Loucy (cell line): ENCODE measurements at regions not wholly inside any gene's neighbourhood (a gene's known extent, or its start where the extent isn't known, plus 50 kb on each side); places are given as distances from the start of the nearest gene placed in this dataset.

ENCODE experiments used
- H2AFZ ChIP-seq: fragments of 200-600 bp; sonication (generic); 2 replicates; pipeline ENCODE4 v1.6.0; 2016; ENCODE audit warnings: antibody characterized with exemption, mild to moderate bottlenecking, low read length, moderate library complexity
- H3F3A ChIP-seq: fragments of 200-600 bp; 2 replicates; pipeline ENCODE4 v1.6.0; 2016; ENCODE audit warnings: antibody characterized with exemption, low read depth, mild to moderate bottlenecking
- H3K27me3 ChIP-seq: fragments of 200-600 bp; sonication (generic); 2 replicates; pipeline ENCODE4 v1.6.1; 2014; ENCODE audit warnings: low read length, mild to moderate bottlenecking; ENCODE audit not compliant: insufficient read depth, poor library complexity, severe bottlenecking
- H3K36me3 ChIP-seq: fragments of 200-600 bp; sonication (generic); 2 replicates; pipeline ENCODE4 v1.6.1; 2016; ENCODE audit warnings: low read length; ENCODE audit not compliant: insufficient read depth
- H3K4me1 ChIP-seq: fragments of 200-600 bp; sonication (generic); 2 replicates; pipeline ENCODE4 v1.5.1; 2014; ENCODE audit warnings: low read length, mild to moderate bottlenecking; ENCODE audit not compliant: insufficient read depth, poor library complexity, severe bottlenecking
- H3K4me2 ChIP-seq: fragments of 200-600 bp; sonication (generic); 2 replicates; pipeline ENCODE4 v1.6.0; 2014; ENCODE audit warnings: antibody characterized with exemption, low read length, low read depth, mild to moderate bottlenecking; ENCODE audit not compliant: poor library complexity, severe bottlenecking
- H3K4me3 ChIP-seq: fragments of 200-600 bp; sonication (generic); 2 replicates; pipeline ENCODE4 v1.5.1; 2014; ENCODE audit warnings: low read length, mild to moderate bottlenecking, mixed read lengths; ENCODE audit not compliant: poor library complexity, severe bottlenecking
- H3K79me2 ChIP-seq: fragments of 200-600 bp; sonication (generic); 2 replicates; pipeline ENCODE4 v1.6.1; 2014; ENCODE audit warnings: low read length; ENCODE audit not compliant: insufficient read depth
- H3K9ac ChIP-seq: fragments of 200-600 bp; sonication (generic); 2 replicates; pipeline ENCODE4 v1.6.0; 2014; ENCODE audit warnings: mild to moderate bottlenecking, low read depth, low read length, moderate library complexity; ENCODE audit not compliant: poor library complexity, severe bottlenecking
- H3K9me2 ChIP-seq: fragments of 200-600 bp; sonication (generic); replicated peaks from 2 replicates; pipeline ENCODE4 v1.6.1; 2016; ENCODE audit warnings: low read depth, low read length, mixed read lengths
- H3K9me3 ChIP-seq: fragments of 200-600 bp; sonication (generic); 2 replicates; pipeline ENCODE4 v1.6.1; 2014; ENCODE audit warnings: mild to moderate bottlenecking, antibody characterized with exemption, low read length, low read depth; ENCODE audit not compliant: insufficient read depth
- H4K20me1 ChIP-seq: fragments of 200-600 bp; sonication (generic); 2 replicates; pipeline ENCODE4 v1.6.0; 2014; ENCODE audit warnings: antibody characterized with exemption, low read length, mild to moderate bottlenecking; ENCODE audit not compliant: insufficient read depth, poor library complexity, severe bottlenecking
- EZH2phosphoT487 ChIP-seq: fragments of 200-600 bp; IDR thresholded peaks from 2 replicates; pipeline ENCODE4 v1.6.1; 2018; ENCODE audit warnings: antibody characterized with exemption, mild to moderate bottlenecking, moderate library complexity, borderline replicate concordance
- TF ChIP-seq, protein P1 (sequence below): fragments of 200-600 bp; sonication (generic); conservative IDR thresholded peaks from 2 replicates; pipeline ENCODE4 v1.5.1; 2014; ENCODE audit warnings: mild to moderate bottlenecking, antibody characterized with exemption, low read length

- no peak overlapping the region for H3K4me2 ChIP-seq
- H3K79me2 ChIP-seq = no peaks in the 10 kb centered on the region
- no peaks in the 10 kb centered on the region for H3K9me2 ChIP-seq
- H3F3A ChIP-seq = no peaks in the 10 kb centered on the region
- no peaks in the 10 kb centered on the region for H4K20me1 ChIP-seq
- TF ChIP-seq EZH2phosphoT487 = no peak
- TF ChIP-seq, protein P1, sequence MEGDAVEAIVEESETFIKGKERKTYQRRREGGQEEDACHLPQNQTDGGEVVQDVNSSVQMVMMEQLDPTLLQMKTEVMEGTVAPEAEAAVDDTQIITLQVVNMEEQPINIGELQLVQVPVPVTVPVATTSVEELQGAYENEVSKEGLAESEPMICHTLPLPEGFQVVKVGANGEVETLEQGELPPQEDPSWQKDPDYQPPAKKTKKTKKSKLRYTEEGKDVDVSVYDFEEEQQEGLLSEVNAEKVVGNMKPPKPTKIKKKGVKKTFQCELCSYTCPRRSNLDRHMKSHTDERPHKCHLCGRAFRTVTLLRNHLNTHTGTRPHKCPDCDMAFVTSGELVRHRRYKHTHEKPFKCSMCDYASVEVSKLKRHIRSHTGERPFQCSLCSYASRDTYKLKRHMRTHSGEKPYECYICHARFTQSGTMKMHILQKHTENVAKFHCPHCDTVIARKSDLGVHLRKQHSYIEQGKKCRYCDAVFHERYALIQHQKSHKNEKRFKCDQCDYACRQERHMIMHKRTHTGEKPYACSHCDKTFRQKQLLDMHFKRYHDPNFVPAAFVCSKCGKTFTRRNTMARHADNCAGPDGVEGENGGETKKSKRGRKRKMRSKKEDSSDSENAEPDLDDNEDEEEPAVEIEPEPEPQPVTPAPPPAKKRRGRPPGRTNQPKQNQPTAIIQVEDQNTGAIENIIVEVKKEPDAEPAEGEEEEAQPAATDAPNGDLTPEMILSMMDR = no peak
- no peak overlapping the region for H2AFZ ChIP-seq
- H3K4me1 ChIP-seq = peaks cover 11% of the 10 kb centered on the region
- H3K27me3 ChIP-seq = no peaks in the 10 kb centered on the region
- H3K9ac ChIP-seq = no peak overlapping the region
- no peak overlapping the region for H3K4me3 ChIP-seq
- H3K9me3 ChIP-seq = no peaks in the 10 kb centered on the region
- no peaks in the 10 kb centered on the region for H3K36me3 ChIP-seq
Observed at GRCh38 chr17:49901460-49902331, 53.8 kb upstream of the TAC4 start.

- Histone ChIP-seq H3K79me2 (no peaks in the 10 kb centered on the region), H3K36me3 (no peaks in the 10 kb centered on the region), H3K9ac (no peak overlapping the region), H3K4me3 (no peak overlapping the region), H4K20me1 (no peaks in the 10 kb centered on the region), H3K9me2 (no peaks in the 10 kb centered on the region), H3K9me3 (no peaks in the 10 kb centered on the region), H3F3A (no peaks in the 10 kb centered on the region), H3K4me1 (peaks cover 11% of the 10 kb centered on the region), H3K27me3 (no peaks in the 10 kb centered on the region), H2AFZ (peak overlapping the region; percentile 79), H3K4me2 (peak overlapping the region; percentile 35)
- TF ChIP-seq, protein P1 = no peak
- no peak for TF ChIP-seq EZH2phosphoT487
Observed at GRCh38 chr17:49903523-49903922, 55.7 kb upstream of the TAC4 start.

GRCh38 chr17:49904893-49905292, 57.0 kb upstream of the TAC4 start:
- no peaks in the 10 kb centered on the region for H3K36me3 ChIP-seq
- no peaks in the 10 kb centered on the region for H3F3A ChIP-seq
- H3K27me3 ChIP-seq = no peaks in the 10 kb centered on the region
- no peak overlapping the region for H3K9ac ChIP-seq
- no peak overlapping the region for H3K4me3 ChIP-seq
- no peaks in the 10 kb centered on the region for H3K9me3 ChIP-seq
- no peaks in the 10 kb centered on the region for H3K9me2 ChIP-seq
- H3K4me1 ChIP-seq = peaks cover 11% of the 10 kb centered on the region
- H2AFZ ChIP-seq = no peak overlapping the region
- no peaks in the 10 kb centered on the region for H4K20me1 ChIP-seq
- H3K4me2 ChIP-seq = no peak overlapping the region
- TF ChIP-seq, protein P1 = no peak
- TF ChIP-seq EZH2phosphoT487 = no peak
- H3K79me2 ChIP-seq = no peaks in the 10 kb centered on the region
